ENCODE measurements at regions not wholly inside any gene's neighbourhood (a gene's known extent, or its start where the extent isn't known, plus 50 kb on each side); places are given as distances from the start of the nearest gene placed in this dataset.
"Not testable (repeated sequence)": the region's sequence is repeated elsewhere in the genome, so short reads cannot be mapped to it uniquely, and the experiment has no call there.

GRCh38 chr4:114147619-114148208, 168.3 kb upstream of the ARSJ start:
- TF ChIP-seq, protein P1, sequence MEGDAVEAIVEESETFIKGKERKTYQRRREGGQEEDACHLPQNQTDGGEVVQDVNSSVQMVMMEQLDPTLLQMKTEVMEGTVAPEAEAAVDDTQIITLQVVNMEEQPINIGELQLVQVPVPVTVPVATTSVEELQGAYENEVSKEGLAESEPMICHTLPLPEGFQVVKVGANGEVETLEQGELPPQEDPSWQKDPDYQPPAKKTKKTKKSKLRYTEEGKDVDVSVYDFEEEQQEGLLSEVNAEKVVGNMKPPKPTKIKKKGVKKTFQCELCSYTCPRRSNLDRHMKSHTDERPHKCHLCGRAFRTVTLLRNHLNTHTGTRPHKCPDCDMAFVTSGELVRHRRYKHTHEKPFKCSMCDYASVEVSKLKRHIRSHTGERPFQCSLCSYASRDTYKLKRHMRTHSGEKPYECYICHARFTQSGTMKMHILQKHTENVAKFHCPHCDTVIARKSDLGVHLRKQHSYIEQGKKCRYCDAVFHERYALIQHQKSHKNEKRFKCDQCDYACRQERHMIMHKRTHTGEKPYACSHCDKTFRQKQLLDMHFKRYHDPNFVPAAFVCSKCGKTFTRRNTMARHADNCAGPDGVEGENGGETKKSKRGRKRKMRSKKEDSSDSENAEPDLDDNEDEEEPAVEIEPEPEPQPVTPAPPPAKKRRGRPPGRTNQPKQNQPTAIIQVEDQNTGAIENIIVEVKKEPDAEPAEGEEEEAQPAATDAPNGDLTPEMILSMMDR (IDR thresholded peaks at IDR 0.05), result not testable (repeated sequence)
- TF ChIP-seq EP300 (IDR thresholded peaks at IDR 0.05), result not testable (repeated sequence)

Data from ovary (tissue), 3 donors.